ENCODE measurements at regions not wholly inside any gene's neighbourhood (a gene's known extent, or its start where the extent isn't known, plus 50 kb on each side); places are given as distances from the start of the nearest gene placed in this dataset.

DNA sequence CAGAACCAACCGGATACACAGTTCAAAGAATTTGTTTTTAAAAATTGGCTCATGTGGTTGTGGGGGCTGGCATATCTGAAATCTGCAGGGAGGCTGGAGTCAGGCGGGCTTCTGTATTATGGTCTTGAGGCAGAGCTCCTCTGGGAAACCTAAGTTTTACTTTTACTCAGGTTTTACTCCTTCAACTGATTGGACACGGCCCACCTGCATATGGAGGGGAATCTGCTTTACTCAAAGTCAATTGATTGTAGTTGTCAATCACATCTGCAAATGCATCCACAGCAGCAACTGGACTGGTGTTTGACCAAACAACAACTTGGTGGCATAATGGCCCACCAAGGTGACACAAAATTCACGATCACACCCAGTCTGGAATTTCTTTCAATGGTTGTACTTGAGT is 103.4 kb downstream of the ERMARD start:
- no peak for TF ChIP-seq GATA3 (IDR thresholded peaks at IDR 0.05; ENCODE audit: low read depth, low read length)
- no peak for TF ChIP-seq GATA2 (IDR thresholded peaks at IDR 0.05; ENCODE audit: low read depth, low read length)

DNA sequence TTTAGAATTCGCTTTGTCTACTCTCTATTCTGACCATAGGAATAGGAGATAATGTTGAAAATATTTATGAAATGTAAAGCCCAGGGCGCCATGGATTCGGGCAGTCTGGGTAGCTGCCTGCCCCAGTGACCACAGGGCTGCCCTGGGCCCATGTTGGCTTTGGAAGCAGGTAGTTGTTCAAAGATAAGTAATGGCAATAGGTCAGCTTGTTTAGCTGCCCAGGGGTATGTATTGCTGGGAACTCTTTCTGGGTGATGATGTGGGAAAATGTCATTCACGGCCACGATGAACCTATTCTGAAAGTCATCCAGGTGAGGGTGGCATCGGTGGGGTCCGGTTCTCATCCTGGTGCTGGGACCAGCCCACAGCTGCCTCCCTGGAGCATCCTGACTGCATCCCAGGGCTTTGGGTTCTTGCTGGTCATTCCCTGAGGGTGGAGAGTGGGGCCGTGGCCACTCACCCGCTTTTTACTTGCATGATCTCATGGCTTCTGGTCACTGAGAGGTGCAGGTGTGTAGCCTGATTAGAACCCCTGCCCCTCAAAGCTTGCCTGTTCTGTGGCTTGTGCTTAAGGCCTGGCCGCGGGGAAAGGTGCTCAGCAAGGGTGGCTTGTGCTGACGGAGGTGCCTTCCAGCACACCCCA is 102.8 kb downstream of the ERMARD start:
- TF ChIP-seq GATA2 (IDR thresholded peaks at IDR 0.05; ENCODE audit: low read depth, low read length) = no peak
- no peak for TF ChIP-seq GATA3 (IDR thresholded peaks at IDR 0.05; ENCODE audit: low read depth, low read length)

GRCh38 chr6:169853196-169854082 is 102.0 kb downstream of the ERMARD start:
- no peak for TF ChIP-seq GATA3 (IDR thresholded peaks at IDR 0.05; ENCODE audit: low read depth, low read length)
- TF ChIP-seq GATA2 (IDR thresholded peaks at IDR 0.05; ENCODE audit: low read depth, low read length) = no peak

GRCh38 chr6:169852504-169853195 is 101.2 kb downstream of the ERMARD start:
- TF ChIP-seq GATA3 (IDR thresholded peaks at IDR 0.05; ENCODE audit: low read depth, low read length) = no peak
- TF ChIP-seq GATA2 (IDR thresholded peaks at IDR 0.05; ENCODE audit: low read depth, low read length) = no peak

- TF ChIP-seq GATA3 (IDR thresholded peaks at IDR 0.05; ENCODE audit: low read depth, low read length) (no peak), GATA2 (IDR thresholded peaks at IDR 0.05; ENCODE audit: low read depth, low read length) (no peak)
Measured at GRCh38 chr6:169851641-169852503, 100.5 kb downstream of the ERMARD start.

DNA sequence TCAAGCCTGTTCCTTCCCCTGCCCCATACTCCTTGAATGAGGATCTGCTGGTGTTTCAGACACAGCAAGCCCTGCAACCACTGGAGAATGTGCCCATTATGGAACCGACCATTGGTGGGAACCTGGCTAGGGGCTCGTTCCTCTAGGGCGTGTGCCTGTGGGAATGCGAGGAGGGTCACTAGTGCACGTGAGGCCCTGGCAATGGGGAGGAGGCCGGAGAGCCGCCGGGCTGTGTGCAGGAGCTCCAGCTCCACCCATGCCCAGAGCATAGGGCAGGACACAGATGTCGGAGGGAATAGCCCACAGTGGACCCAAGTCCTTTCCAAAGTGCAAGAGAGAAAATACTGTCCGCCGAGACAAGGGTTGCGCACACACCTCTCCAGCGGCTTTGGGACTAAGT is 99.3 kb downstream of the ERMARD start:
- TF ChIP-seq GATA3 (IDR thresholded peaks at IDR 0.05; ENCODE audit: low read depth, low read length) (no peak), GATA2 (IDR thresholded peaks at IDR 0.05; ENCODE audit: low read depth, low read length) (no peak)

GRCh38 chr6:169850154-169850553 is 98.7 kb downstream of the ERMARD start:
- TF ChIP-seq GATA2 (IDR thresholded peaks at IDR 0.05; ENCODE audit: low read depth, low read length) (no peak), GATA3 (IDR thresholded peaks at IDR 0.05; ENCODE audit: low read depth, low read length) (no peak)

- TF ChIP-seq GATA2 (IDR thresholded peaks at IDR 0.05; ENCODE audit: low read depth, low read length) (no peak), GATA3 (IDR thresholded peaks at IDR 0.05; ENCODE audit: low read depth, low read length) (no peak)
Measured at GRCh38 chr6:169849396-169849795, 98.0 kb downstream of the ERMARD start.

GRCh38 chr6:169848946-169849345 is 97.5 kb downstream of the ERMARD start:
- TF ChIP-seq GATA3 (IDR thresholded peaks at IDR 0.05; ENCODE audit: low read depth, low read length) (no peak), GATA2 (IDR thresholded peaks at IDR 0.05; ENCODE audit: low read depth, low read length) (no peak)

- TF ChIP-seq GATA2 (IDR thresholded peaks at IDR 0.05; ENCODE audit: low read depth, low read length) (no peak), GATA3 (IDR thresholded peaks at IDR 0.05; ENCODE audit: low read depth, low read length) (no peak)
Measured at GRCh38 chr6:169847901-169848311, 96.5 kb downstream of the ERMARD start.

GRCh38 chr6:169847141-169847674 is 95.8 kb downstream of the ERMARD start:
- no peak for TF ChIP-seq GATA2 (IDR thresholded peaks at IDR 0.05; ENCODE audit: low read depth, low read length)
- TF ChIP-seq GATA3 (IDR thresholded peaks at IDR 0.05; ENCODE audit: low read depth, low read length) = no peak

DNA sequence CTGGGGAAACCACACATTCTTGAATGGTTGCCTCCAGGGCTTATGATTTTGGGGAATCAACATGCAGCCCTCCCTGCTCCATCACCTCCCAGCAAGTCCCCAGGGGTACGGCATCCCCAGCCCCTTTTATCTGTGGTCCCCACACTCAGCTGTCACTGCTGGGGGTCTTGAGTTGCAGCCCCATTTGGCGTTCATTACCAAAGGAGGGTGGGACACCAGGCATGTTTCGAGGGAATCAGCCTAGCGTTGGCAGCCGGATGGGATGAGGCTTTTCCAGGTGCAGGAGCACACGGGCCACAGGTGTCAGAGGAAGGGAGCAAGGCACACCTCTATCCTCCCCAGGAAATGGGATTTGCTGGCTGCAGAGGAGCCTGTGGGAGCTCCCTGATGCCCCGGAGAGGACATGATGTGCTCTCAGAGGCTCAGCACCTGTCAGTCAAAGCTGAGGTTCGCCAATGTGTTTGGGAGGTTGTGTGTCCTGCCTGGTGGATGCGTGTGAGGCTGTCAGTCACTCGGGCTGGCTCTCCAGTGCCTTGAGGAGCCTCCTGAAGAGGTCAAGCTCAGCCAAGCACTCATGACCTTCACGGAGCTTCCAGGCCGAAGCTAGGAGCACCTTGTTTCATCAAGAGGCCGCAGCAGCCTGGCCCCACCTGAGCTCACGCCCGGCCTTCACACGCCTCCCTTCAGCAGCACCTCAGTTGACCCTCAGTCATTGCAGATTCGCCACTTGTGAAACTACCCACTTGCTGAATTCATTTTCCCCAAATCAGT is 95.0 kb downstream of the ERMARD start:
- TF ChIP-seq GATA3 (IDR thresholded peaks at IDR 0.05; ENCODE audit: low read depth, low read length) (no peak), GATA2 (IDR thresholded peaks at IDR 0.05; ENCODE audit: low read depth, low read length) (no peak)
